NCI-H2171 treated with DMSO at 0.1 percent for 48 hours (cell line): ENCODE measurements at regions not wholly inside any gene's neighbourhood (a gene's known extent, or its start where the extent isn't known, plus 50 kb on each side); places are given as distances from the start of the nearest gene placed in this dataset.

Experiments
- DNase-seq: peaks from one replicate; lab custom pipeline; 2025; lab: John Stamatoyannopoulos, UW

GRCh38 chr9:103615994-103616393, 478.1 kb upstream of the SMC2 start:
- DNase-seq = no peak

GRCh38 chr9:103617046-103617445, 477.1 kb upstream of the SMC2 start:
- no peak for DNase-seq

DNA sequence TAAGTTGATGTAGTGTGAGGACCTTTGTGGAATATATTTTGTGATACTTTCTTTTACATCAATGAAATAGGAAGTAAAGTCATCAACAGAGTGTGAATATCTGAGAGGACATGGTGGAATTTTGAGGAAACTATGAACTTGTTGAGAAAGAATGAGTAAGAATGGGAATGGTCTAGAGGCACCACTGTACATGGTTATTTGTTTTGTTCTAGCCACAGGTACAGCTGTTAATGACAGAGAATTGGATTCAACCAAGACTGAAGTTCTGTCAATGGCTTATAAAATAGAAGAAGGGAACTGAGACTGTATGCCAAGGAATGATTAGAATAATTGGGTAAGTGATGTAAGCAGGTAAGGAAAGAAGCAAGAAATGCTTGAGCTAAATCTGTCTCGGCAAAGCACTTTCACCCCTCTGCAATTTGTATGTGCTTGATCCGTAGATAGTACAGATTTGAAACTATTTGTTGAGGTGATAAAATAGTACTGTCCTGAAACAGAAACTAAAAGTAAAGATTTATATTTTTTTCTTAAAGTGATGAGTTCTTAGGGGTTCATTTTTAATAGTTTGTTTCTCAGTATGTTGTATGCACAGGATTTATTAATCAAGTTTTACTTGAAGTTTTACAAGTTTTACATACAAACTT, 468.8 kb upstream of the SMC2 start:
- no peak for DNase-seq

- no peak for DNase-seq
Measured at GRCh38 chr9:103627731-103628130, 466.4 kb upstream of the SMC2 start.

DNA sequence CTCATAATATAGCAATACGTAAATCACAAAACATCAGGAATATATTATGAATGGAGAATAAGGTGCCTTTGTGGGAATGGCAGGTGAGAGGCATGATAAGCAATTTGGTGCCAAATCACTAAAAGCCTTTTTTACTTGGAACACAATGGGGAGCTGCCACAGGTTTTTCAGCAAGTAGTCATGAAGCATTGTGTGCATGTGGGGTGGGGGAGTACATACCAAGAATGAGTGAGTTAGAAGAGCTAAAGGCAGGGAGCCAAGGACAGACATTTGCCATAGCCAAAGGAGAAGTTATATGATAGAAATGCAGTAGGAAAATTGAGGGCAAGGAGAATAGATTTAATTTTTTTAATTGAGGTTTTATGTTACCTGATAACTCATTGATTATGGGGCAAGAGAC, 445.0 kb upstream of the SMC2 start:
- no peak for DNase-seq

DNA sequence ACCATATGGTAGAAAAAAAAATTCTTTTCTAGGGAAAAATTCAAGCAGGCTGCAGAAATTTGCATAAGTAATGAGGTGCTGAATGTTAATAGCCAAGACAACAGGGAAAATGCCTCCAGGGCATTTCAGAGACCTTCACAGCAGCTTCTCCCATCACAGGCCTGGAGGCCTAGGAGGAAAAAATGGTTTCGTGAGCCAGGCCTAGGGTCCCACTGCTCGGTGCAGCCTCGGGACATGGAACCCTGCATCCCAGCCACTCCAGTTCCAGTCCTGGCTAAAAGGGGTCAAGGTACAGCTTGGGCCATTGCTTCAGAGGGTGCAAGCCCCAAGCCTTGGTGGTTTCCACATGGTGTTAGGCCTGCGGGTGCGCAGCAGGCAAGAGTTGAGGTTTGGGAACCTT, 436.0 kb upstream of the SMC2 start:
- no peak for DNase-seq

DNA sequence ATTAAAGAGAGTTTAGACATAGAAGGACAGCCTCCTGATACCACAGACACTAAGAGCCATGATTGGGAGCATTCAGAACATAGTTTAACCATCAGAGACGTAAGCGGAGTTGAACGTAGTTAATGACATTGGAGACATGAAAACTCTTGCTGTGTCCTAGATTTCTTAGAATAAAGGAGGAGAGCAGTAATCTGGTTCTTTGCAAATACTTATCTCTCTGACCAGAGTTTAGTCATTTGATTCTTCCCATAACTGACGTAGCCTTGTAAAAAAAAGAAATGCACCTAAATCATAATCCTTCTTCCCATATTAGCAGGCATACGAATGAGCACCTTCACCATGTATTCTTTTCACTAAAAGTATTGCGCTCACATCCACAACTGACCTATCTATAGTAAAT, 433.3 kb upstream of the SMC2 start:
- DNase-seq = no peak

GRCh38 chr9:103661663-103662062, 432.4 kb upstream of the SMC2 start:
- no peak for DNase-seq

- DNase-seq = no peak
Measured at GRCh38 chr9:103669296-103669695, 424.8 kb upstream of the SMC2 start.

DNA sequence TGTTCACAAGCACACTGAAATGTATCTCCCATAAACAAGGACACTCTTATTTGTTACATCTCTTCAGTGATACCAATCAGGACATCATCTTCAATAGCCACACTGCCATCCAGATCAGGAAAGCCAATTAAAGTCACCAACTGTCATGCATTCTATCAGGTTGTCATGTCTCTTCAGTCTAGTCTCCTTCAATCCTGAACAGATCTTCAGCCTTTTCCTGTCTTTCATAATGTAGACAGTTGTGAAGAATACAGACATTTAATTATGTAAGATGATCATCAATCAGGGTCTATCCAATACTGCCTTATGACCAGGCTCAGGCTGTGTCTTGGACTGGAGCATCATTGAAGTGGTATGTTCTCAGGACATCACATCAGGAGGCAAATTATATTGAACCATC, 419.8 kb upstream of the SMC2 start:
- DNase-seq = no peak

- DNase-seq = peak; percentile 18
Measured at GRCh38 chr9:103680581-103680980, 413.5 kb upstream of the SMC2 start.

DNA sequence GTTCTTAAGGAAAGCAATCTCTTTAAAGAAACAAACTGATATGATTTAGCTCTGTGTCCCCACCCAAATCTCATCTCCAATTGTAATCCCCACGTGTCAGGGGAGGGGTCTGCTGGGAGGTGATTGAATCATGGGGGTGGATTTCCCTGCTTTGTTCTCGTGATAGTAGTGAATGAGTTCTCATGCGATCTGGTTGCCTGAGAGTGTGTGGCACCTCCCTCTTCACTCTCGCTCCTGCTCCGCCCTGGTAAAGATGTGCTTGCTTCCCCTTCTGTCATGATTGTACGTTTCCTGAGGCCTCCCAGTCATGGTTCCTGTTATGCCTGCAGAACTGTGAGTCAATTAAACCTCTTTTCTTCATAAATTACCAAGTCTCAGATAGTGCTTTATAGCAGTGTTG, 412.7 kb upstream of the SMC2 start:
- DNase-seq = no peak

DNA sequence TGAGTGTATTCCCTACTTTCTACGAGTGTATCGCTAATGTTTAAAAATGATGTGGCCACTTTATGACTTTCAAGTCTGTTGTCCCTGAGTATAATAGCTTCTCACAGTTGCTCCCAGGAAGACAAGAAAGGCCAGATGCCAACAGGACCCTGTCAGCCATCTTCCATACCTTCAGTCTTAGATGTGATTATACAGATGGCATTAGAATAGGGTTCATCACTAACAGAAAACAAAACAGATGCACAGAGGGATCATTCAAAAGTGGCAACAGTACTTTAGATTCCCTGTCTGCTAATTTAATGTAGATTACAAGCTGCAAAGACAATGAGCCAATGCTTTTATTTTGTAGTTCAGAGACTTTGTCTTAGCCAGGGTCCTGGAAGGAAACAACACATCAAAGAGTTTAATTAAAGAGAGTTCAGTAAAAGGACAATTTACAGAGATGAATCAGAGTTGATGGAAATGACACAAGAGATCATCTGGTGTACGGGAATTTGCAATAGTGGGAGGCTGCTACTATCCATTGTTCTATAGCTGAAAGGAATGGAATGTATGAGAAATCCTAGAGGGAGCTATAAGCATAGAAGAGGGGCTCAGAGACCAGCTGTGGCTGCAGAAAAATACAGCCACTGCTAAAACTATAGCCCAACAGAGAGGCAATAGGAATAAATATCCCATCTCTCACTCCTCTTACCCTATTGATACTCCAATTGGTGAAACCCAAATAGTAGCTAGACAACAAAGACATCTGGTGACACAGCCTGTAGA, 393.7 kb upstream of the SMC2 start:
- DNase-seq = no peak

DNA sequence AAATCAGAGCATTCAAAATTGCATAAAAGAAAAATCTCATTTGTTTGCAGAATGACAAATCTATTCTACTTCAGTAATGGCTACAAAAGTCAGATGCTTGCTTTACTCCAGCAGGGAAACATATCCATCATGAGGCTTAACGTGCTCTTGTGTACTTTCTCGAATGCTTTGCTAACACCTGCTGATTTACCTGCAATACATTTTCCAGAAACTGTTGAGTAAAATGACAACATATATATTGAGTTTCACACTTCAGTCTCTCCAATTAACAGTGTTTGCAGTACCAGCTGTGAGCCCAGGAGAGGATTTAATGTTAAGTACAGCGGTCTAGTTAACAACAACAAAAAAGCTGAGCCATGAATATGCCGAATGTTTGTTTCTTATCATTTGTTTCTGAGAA, 391.5 kb upstream of the SMC2 start:
- peak; percentile 43 for DNase-seq

DNA sequence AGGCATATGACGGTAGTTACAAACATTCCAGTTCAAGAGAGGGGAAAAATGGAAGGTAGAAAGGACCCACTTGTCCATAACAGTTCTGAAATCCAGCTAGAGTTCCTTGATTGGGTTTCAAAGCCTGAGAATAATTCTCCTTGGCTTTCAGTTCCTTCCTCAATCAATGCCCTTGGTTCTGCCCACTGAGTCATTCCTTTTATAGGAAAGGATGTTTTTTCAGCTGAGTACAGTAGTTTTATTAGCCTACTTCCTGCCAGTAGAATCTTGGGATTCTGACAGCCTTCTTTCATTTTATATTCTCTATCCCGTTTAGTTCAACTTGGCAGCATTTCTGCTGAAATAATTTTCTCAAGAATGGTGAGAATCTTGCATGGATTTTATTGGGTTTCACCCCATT, 386.9 kb upstream of the SMC2 start:
- no peak for DNase-seq

DNA sequence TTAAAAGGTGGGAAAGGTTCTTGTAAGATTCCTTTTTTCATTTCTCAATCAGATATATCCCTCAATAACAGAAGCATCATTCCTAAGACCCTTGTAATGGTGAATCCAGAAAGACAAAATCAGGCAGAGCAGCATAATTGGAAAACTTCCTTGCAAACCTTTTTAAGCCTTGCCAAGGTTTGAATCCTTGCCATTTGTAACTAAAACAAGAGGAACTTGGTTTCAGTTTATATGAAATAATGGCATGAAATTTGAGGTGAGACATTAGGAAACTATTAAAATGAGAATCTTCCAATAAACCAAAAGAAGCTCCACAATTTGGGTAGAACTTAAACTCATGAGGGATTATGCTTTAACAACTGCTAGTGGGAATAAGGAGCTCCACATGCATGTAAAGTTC, 384.7 kb upstream of the SMC2 start:
- DNase-seq = no peak

DNA sequence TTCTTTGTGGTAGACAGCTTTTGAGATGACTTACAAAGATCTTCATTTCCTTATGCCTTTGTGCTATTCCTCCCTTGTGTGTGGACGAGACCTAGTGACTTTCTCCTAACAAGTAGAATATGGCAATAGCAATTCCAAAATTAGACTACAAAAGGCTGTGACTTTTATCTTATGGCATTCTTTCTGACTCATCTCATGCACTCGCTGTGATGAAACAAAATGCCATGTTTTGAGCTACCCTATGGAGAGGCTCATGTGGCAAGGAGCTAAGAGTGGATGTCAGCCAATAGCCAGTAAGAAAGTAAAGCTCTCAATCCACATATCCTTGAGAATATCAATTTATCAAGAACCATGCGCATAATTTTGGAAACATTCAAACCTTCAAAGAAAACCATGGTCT, 380.5 kb upstream of the SMC2 start:
- DNase-seq = no peak

- DNase-seq = no peak
Measured at GRCh38 chr9:103714992-103715391, 379.1 kb upstream of the SMC2 start.

DNA sequence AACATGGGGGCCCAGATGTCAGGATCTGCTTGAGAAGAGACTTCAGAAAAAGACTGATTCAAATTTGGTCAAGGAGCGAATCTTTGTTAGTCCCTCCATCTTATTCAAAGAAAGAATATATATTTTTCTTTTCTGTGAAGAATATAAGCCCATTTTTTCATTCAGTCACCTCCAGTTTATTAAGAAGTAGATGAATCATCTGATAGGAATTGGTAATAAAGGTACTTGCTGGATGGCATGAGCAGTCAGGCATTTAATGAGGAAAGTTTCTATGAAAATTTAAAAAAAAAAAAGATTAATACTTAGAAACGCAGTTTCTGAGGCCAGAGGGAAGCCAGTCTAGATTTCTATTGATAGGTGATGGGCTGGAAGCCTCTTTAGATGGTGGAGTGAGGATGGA, 373.1 kb upstream of the SMC2 start:
- no peak for DNase-seq

DNA sequence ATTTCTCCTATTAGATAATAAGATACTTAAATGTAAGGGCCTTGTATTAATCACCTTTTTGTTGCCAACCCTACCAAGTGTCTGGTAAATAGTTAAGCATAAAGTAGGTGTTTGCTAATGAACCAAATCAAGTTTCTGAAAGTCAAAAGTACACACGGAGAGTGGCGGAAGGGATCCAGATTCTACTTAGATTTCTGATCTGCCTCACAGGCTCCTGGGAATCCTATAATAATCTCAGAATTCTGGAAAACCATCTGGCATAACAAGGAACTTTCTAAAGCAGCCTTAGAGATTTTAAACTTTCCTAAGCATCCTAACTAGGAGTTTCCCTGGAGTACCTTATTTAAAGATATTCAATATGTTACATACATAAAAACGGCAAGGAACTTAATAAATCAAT, 363.2 kb upstream of the SMC2 start:
- DNase-seq = no peak

GRCh38 chr9:103731541-103731940, 362.6 kb upstream of the SMC2 start:
- DNase-seq = no peak

- no peak for DNase-seq
Measured at GRCh38 chr9:103734471-103734870, 359.6 kb upstream of the SMC2 start.

- DNase-seq = no peak
Measured at GRCh38 chr9:103755441-103755840, 338.7 kb upstream of the SMC2 start.

- no peak for DNase-seq
Measured at GRCh38 chr9:103755986-103756385, 338.1 kb upstream of the SMC2 start.
